ENCODE measurements at regions not wholly inside any gene's neighbourhood (a gene's known extent, or its start where the extent isn't known, plus 50 kb on each side); places are given as distances from the start of the nearest gene placed in this dataset.

GRCh38 chr6:9136141-9136822, 700.9 kb upstream of the SLC35B3 start:
- H3K9me3 ChIP-seq (replicated peaks; ENCODE audit: control insufficient read depth, insufficient read depth, low read length) = peaks cover 1% of the 10 kb centered on the region
- TF ChIP-seq EZH2 (IDR thresholded peaks at IDR 0.05; ENCODE audit: borderline replicate concordance, low read depth, low read length, severe bottlenecking) = no peak
- no peak for TF ChIP-seq MYC (IDR thresholded peaks at IDR 0.05; ENCODE audit: low read depth, low read length)
- no peak for TF ChIP-seq MAX (IDR thresholded peaks at IDR 0.05; ENCODE audit: insufficient read depth, insufficient read length)
- no peak for TF ChIP-seq CTCF (IDR thresholded peaks at IDR 0.05; ENCODE audit: extremely low read depth in 1 of 2, insufficient read depth in 1 of 2, low read depth in 1 of 2, low read length in 2 of 2)
- TF ChIP-seq POLR2AphosphoS5 (IDR thresholded peaks at IDR 0.05; ENCODE audit: insufficient read depth, low read depth, low read length) = no peak
- TF ChIP-seq JUN (IDR thresholded peaks at IDR 0.05; ENCODE audit: borderline replicate concordance, insufficient read depth, insufficient read length, low read depth) = no peak
- TF ChIP-seq FOS (IDR thresholded peaks at IDR 0.05; ENCODE audit: borderline replicate concordance, insufficient read depth, low read length) = no peak
- TF ChIP-seq GATA2 (IDR thresholded peaks at IDR 0.05; ENCODE audit: insufficient read depth, insufficient read length, low read depth, low read length) = no peak
- no peak for TF ChIP-seq POLR2A (IDR thresholded peaks at IDR 0.05; ENCODE audit: low read depth, low read length)
- no peak overlapping the region for H3K27ac ChIP-seq (ENCODE audit: insufficient read depth, low read depth, low read length)
- ChIA-PET CTCF (no interaction called here), POLR2A (no interaction called here)
- H3K4me3 ChIP-seq (replicated peaks in 1 of 3; ENCODE audit: insufficient read depth in 1 of 3, low read depth in 1 of 3, low read length in 3 of 3) = no peak overlapping the region
- no peaks in the 10 kb centered on the region for H3K4me1 ChIP-seq (ENCODE audit: control insufficient read depth, extremely low read depth, insufficient read depth, low read length)
- H3K4me2 ChIP-seq (ENCODE audit: insufficient read depth, low read length) = no peak overlapping the region
- H3K79me2 ChIP-seq (ENCODE audit: control insufficient read depth, insufficient read depth, low read length) = no peaks in the 10 kb centered on the region
- BruUV-seq (replicated peaks) = no TSS peak
- H4K20me1 ChIP-seq (replicated peaks; ENCODE audit: control insufficient read depth, extremely low read depth, insufficient read depth, low read length) = no peaks in the 10 kb centered on the region
- DNase-seq (ENCODE audit: low read depth, low spot score) = no peak
- intact Hi-C loops (cut with micrococcal nuclease) = no loop called here
- no peak overlapping the region for H3K9ac ChIP-seq (replicated peaks; ENCODE audit: extremely low read depth, insufficient read depth, low read length)
- no peaks in the 10 kb centered on the region for H3K36me3 ChIP-seq (ENCODE audit: control insufficient read depth in 2 of 2, extremely low read depth in 1 of 2, insufficient read depth in 2 of 2, low read length in 2 of 2)
- H2AFZ ChIP-seq (ENCODE audit: low read depth, low read length) = no peak overlapping the region
- dilution Hi-C loops (cut with MboI; ENCODE audit: extremely low pct_ligation_motif_present, low sequenced_read_pairs) = no loop called here
- no peaks in the 10 kb centered on the region for H3K9me1 ChIP-seq (replicated peaks; ENCODE audit: control insufficient read depth, extremely low read depth, insufficient read depth, low read length)
- no peak for FAIRE-seq
- H3K27me3 ChIP-seq (ENCODE audit: control insufficient read depth in 2 of 2, insufficient read depth in 2 of 2, low read length in 2 of 2) = no peaks in the 10 kb centered on the region
